B cell (primary cell): ENCODE measurements at regions not wholly inside any gene's neighbourhood (a gene's known extent, or its start where the extent isn't known, plus 50 kb on each side); places are given as distances from the start of the nearest gene placed in this dataset.

Source experiments
- CTCF ChIP-seq: fragments of 200-600 bp; IDR thresholded peaks from one replicate; pipeline ENCODE4 v1.8.0; 2022; ENCODE audit warnings: antibody characterized with exemption, mild to moderate bottlenecking
- EZH2 ChIP-seq: IDR thresholded peaks from 2 replicates; pipeline ENCODE4 v1.6.1; 2012; ENCODE audit warnings: borderline replicate concordance, low read depth, mild to moderate bottlenecking, moderate library complexity, low read length; ENCODE audit not compliant: insufficient read depth, poor library complexity, severe bottlenecking

GRCh38 chr6:78259935-78260334, 607.1 kb downstream of the MEI4 start:
- TF ChIP-seq CTCF (no peak), EZH2 (no peak)
